ENCODE measurements at regions not wholly inside any gene's neighbourhood (a gene's known extent, or its start where the extent isn't known, plus 50 kb on each side); places are given as distances from the start of the nearest gene placed in this dataset.
A peak's percentile ranks its signal among the peaks of the same experiment; 100 is the strongest.

DNA sequence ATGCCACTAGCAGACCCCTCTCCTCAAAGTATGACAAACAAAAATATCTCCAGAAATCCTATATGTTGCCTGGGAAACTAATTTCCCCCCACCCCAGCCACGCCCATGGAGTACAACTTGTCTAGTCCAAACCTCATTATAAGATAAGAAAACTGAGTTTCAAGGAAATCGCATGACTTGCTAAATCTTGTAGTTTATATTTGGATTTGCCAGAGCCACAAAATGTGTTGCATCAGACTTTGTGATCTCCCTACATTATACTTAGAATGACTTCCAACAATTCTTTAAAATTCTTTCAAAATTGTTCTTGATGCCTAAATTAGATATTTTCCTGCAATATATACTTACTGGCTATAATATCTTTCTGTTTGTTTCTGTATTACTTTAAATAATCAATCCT, 1034.4 kb downstream of the IGSF11 start:
- TF ChIP-seq BACH2 (CRISPR knock-in tag; IDR thresholded peaks at IDR 0.05; ENCODE audit: borderline replicate concordance) (no peak), SNAI2 (CRISPR knock-in tag; IDR thresholded peaks at IDR 0.05) (no peak)
- ATAC-seq = no peak

DNA sequence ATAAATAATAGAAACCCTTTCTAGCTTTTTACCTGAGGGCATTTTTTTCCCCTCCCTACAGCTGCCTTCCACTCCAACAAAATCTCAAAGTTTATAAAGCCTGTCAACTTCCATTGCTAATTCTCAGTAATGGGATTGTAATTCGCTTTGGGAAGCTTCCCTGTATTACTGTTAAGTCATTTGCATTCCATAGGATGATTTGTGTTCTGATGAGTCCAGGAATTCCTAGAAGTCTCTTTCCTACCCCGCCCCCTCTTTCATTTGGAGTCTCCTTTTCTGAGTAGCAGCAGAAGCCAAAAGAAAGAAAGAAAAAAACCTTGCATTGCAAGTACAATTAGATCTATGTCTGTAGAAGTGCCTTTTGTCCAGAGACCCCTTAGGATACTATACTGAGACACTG, 1033.3 kb downstream of the IGSF11 start:
- no peak for ATAC-seq
- TF ChIP-seq BACH2 (CRISPR knock-in tag; IDR thresholded peaks at IDR 0.05; ENCODE audit: borderline replicate concordance) (no peak), ISL1 (CRISPR knock-in tag; IDR thresholded peaks at IDR 0.05) (peak; percentile 56)

DNA sequence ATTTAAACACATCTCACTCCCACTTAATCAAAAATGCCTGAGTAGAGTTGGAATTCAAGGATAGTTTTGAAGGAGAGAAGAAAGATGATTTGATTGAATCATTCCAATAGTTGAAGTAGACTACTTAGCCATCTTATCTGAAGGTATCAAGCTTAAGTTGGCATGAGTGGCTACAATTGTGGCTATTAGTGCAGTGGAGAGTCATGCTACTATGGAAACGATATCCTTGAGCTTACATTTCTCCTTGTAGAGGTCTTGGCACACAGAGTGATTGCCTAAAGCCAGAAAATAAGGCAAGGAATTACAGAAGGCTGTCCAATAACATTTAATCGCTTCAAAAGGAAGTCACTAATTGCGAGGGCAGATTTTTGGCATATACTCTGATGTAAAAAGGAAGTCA, 1022.7 kb downstream of the IGSF11 start:
- no peak for TF ChIP-seq RARB (CRISPR knock-in tag; IDR thresholded peaks at IDR 0.05)
- TF ChIP-seq, protein P1, sequence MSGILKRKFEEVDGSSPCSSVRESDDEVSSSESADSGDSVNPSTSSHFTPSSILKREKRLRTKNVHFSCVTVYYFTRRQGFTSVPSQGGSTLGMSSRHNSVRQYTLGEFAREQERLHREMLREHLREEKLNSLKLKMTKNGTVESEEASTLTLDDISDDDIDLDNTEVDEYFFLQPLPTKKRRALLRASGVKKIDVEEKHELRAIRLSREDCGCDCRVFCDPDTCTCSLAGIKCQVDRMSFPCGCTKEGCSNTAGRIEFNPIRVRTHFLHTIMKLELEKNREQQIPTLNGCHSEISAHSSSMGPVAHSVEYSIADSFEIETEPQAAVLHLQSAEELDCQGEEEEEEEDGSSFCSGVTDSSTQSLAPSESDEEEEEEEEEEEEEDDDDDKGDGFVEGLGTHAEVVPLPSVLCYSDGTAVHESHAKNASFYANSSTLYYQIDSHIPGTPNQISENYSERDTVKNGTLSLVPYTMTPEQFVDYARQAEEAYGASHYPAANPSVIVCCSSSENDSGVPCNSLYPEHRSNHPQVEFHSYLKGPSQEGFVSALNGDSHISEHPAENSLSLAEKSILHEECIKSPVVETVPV (CRISPR knock-in tag; IDR thresholded peaks at IDR 0.05) = no peak
- TF ChIP-seq ZFP3 (CRISPR knock-in tag; IDR thresholded peaks at IDR 0.05) = no peak
- no peak for TF ChIP-seq ZC3H10 (CRISPR knock-in tag; IDR thresholded peaks at IDR 0.05)
- no peak for TF ChIP-seq TOX (CRISPR knock-in tag; IDR thresholded peaks at IDR 0.05; ENCODE audit: borderline replicate concordance)
- TF ChIP-seq TCF4 (CRISPR knock-in tag; IDR thresholded peaks at IDR 0.05; ENCODE audit: borderline replicate concordance) = no peak
- TF ChIP-seq, protein P2, sequence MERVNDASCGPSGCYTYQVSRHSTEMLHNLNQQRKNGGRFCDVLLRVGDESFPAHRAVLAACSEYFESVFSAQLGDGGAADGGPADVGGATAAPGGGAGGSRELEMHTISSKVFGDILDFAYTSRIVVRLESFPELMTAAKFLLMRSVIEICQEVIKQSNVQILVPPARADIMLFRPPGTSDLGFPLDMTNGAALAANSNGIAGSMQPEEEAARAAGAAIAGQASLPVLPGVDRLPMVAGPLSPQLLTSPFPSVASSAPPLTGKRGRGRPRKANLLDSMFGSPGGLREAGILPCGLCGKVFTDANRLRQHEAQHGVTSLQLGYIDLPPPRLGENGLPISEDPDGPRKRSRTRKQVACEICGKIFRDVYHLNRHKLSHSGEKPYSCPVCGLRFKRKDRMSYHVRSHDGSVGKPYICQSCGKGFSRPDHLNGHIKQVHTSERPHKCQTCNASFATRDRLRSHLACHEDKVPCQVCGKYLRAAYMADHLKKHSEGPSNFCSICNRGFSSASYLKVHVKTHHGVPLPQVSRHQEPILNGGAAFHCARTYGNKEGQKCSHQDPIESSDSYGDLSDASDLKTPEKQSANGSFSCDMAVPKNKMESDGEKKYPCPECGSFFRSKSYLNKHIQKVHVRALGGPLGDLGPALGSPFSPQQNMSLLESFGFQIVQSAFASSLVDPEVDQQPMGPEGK (CRISPR knock-in tag; IDR thresholded peaks at IDR 0.05; ENCODE audit: borderline replicate concordance) = no peak
- TF ChIP-seq OSR1 (CRISPR knock-in tag; IDR thresholded peaks at IDR 0.05) = no peak
- no peak for TF ChIP-seq GLIS3 (CRISPR knock-in tag; IDR thresholded peaks at IDR 0.05)
- no peak for TF ChIP-seq CSDC2 (CRISPR knock-in tag; IDR thresholded peaks at IDR 0.05)
- TF ChIP-seq ZNF565 (CRISPR knock-in tag; conservative IDR thresholded peaks at IDR 0.05; ENCODE audit: low read depth) = no peak
- TF ChIP-seq SNAI2 (CRISPR knock-in tag; IDR thresholded peaks at IDR 0.05) = no peak
- TF ChIP-seq, protein P3, sequence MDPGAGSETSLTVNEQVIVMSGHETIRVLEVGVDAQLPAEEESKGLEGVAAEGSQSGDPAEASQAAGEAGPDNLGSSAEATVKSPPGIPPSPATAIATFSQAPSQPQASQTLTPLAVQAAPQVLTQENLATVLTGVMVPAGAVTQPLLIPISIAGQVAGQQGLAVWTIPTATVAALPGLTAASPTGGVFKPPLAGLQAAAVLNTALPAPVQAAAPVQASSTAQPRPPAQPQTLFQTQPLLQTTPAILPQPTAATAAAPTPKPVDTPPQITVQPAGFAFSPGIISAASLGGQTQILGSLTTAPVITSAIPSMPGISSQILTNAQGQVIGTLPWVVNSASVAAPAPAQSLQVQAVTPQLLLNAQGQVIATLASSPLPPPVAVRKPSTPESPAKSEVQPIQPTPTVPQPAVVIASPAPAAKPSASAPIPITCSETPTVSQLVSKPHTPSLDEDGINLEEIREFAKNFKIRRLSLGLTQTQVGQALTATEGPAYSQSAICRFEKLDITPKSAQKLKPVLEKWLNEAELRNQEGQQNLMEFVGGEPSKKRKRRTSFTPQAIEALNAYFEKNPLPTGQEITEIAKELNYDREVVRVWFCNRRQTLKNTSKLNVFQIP (CRISPR knock-in tag; IDR thresholded peaks at IDR 0.05; ENCODE audit: borderline replicate concordance, low read depth) = no peak
- no peak for TF ChIP-seq ARNTL (CRISPR knock-in tag; IDR thresholded peaks at IDR 0.05; ENCODE audit: borderline replicate concordance, low read depth)
- TF ChIP-seq ISL1 (CRISPR knock-in tag; IDR thresholded peaks at IDR 0.05) = no peak
- TF ChIP-seq ZFP30 (CRISPR knock-in tag; IDR thresholded peaks at IDR 0.05) = no peak
- no peak for TF ChIP-seq BACH2 (CRISPR knock-in tag; IDR thresholded peaks at IDR 0.05; ENCODE audit: borderline replicate concordance)
- no peak for TF ChIP-seq ZNF8 (CRISPR knock-in tag; IDR thresholded peaks at IDR 0.05)
- TF ChIP-seq ZNF70 (CRISPR knock-in tag; IDR thresholded peaks at IDR 0.05) = no peak

DNA sequence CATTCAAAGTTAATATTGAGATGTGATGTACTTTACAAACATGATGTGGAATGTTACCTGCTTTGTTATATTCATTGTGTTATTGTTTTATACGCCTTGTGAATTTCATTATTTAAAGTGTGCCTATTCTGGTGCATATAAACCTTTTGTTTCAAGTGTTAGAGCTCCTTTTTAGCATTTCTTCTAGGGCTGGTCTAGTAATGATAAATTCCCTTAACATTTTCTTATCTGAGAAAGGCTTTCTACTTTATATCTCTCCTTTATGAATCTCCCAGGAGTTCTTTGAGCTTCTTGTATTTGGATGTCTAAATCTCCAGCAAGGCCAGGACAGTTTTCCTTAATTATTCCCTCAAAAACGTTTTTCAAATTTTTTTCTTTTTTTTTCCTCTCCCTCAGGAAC, 1005.6 kb downstream of the IGSF11 start:
- ATAC-seq = no peak
- no peak for TF ChIP-seq ZNF565 (CRISPR knock-in tag; conservative IDR thresholded peaks at IDR 0.05; ENCODE audit: low read depth)
- no peak for TF ChIP-seq BACH2 (CRISPR knock-in tag; IDR thresholded peaks at IDR 0.05; ENCODE audit: borderline replicate concordance)
- no peak for TF ChIP-seq ISL1 (CRISPR knock-in tag; IDR thresholded peaks at IDR 0.05)
- TF ChIP-seq, protein P3 (CRISPR knock-in tag; IDR thresholded peaks at IDR 0.05; ENCODE audit: borderline replicate concordance, low read depth) = no peak
- TF ChIP-seq SNAI2 (CRISPR knock-in tag; IDR thresholded peaks at IDR 0.05) = no peak
- no peak for TF ChIP-seq ZFP3 (CRISPR knock-in tag; IDR thresholded peaks at IDR 0.05)
- TF ChIP-seq OSR1 (CRISPR knock-in tag; IDR thresholded peaks at IDR 0.05) = no peak
- TF ChIP-seq ARNTL (CRISPR knock-in tag; IDR thresholded peaks at IDR 0.05; ENCODE audit: borderline replicate concordance, low read depth) = no peak
- no peak for TF ChIP-seq ZC3H10 (CRISPR knock-in tag; IDR thresholded peaks at IDR 0.05)
- TF ChIP-seq ZFP30 (CRISPR knock-in tag; IDR thresholded peaks at IDR 0.05) = no peak
- TF ChIP-seq, protein P4, sequence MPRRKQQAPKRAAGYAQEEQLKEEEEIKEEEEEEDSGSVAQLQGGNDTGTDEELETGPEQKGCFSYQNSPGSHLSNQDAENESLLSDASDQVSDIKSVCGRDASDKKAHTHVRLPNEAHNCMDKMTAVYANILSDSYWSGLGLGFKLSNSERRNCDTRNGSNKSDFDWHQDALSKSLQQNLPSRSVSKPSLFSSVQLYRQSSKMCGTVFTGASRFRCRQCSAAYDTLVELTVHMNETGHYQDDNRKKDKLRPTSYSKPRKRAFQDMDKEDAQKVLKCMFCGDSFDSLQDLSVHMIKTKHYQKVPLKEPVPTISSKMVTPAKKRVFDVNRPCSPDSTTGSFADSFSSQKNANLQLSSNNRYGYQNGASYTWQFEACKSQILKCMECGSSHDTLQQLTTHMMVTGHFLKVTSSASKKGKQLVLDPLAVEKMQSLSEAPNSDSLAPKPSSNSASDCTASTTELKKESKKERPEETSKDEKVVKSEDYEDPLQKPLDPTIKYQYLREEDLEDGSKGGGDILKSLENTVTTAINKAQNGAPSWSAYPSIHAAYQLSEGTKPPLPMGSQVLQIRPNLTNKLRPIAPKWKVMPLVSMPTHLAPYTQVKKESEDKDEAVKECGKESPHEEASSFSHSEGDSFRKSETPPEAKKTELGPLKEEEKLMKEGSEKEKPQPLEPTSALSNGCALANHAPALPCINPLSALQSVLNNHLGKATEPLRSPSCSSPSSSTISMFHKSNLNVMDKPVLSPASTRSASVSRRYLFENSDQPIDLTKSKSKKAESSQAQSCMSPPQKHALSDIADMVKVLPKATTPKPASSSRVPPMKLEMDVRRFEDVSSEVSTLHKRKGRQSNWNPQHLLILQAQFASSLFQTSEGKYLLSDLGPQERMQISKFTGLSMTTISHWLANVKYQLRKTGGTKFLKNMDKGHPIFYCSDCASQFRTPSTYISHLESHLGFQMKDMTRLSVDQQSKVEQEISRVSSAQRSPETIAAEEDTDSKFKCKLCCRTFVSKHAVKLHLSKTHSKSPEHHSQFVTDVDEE (CRISPR knock-in tag; IDR thresholded peaks at IDR 0.05) = no peak
- no peak for TF ChIP-seq ZNF70 (CRISPR knock-in tag; IDR thresholded peaks at IDR 0.05)
- no peak for TF ChIP-seq CSDC2 (CRISPR knock-in tag; IDR thresholded peaks at IDR 0.05)
- TF ChIP-seq TCF4 (CRISPR knock-in tag; IDR thresholded peaks at IDR 0.05; ENCODE audit: borderline replicate concordance) = no peak
- TF ChIP-seq, protein P5, sequence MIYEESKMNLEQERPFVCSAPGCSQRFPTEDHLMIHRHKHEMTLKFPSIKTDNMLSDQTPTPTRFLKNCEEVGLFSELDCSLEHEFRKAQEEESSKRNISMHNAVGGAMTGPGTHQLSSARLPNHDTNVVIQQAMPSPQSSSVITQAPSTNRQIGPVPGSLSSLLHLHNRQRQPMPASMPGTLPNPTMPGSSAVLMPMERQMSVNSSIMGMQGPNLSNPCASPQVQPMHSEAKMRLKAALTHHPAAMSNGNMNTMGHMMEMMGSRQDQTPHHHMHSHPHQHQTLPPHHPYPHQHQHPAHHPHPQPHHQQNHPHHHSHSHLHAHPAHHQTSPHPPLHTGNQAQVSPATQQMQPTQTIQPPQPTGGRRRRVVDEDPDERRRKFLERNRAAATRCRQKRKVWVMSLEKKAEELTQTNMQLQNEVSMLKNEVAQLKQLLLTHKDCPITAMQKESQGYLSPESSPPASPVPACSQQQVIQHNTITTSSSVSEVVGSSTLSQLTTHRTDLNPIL (CRISPR knock-in tag; IDR thresholded peaks at IDR 0.05; ENCODE audit: low read depth) = no peak
- TF ChIP-seq, protein P1 (CRISPR knock-in tag; IDR thresholded peaks at IDR 0.05) = no peak
- no peak for TF ChIP-seq GLIS3 (CRISPR knock-in tag; IDR thresholded peaks at IDR 0.05)
- TF ChIP-seq TOX (CRISPR knock-in tag; IDR thresholded peaks at IDR 0.05; ENCODE audit: borderline replicate concordance) = no peak
- TF ChIP-seq PPARA (CRISPR knock-in tag; IDR thresholded peaks at IDR 0.05; ENCODE audit: borderline replicate concordance) = no peak
- no peak for TF ChIP-seq ESRRG (CRISPR knock-in tag; IDR thresholded peaks at IDR 0.05)

More for the DNA sequence above, 1022.7 kb downstream of the IGSF11 start:
- ATAC-seq = no peak

All from SK-N-SH treated with all-trans-retinoic acid at 6 μM for 48 hours (cell line).